GM10248 (cell line): ENCODE measurements at regions not wholly inside any gene's neighbourhood (a gene's known extent, or its start where the extent isn't known, plus 50 kb on each side); places are given as distances from the start of the nearest gene placed in this dataset.

ENCODE experiments used
- CTCF ChIA-PET: fragments of 300-600 bp; sonication (Branson Sonifier 250); formaldehyde crosslinking; extraction: SDS; loops from one replicate; lab custom pipeline; 2021; ENCODE audit warnings: antibody characterized with exemption; lab: Yijun Ruan, JAX
- POLR2A ChIA-PET: fragments of 350-650 bp; sonication (Branson Sonifier 250); formaldehyde crosslinking; extraction: SDS; loops from one replicate; lab custom pipeline; 2020; ENCODE audit warnings: antibody characterized with exemption; lab: Yijun Ruan, JAX
- DNase-seq: peaks from one replicate; pipeline ENCODE4 v3.0.0; 2012; ENCODE audit errors: extremely low spot score
- TF ChIP-seq, protein P1 (sequence below): IDR thresholded peaks from 2 replicates; pipeline ENCODE4 v1.5.1; 2012; ENCODE audit warnings: mild to moderate bottlenecking, low read depth; ENCODE audit errors: extremely low read depth, missing control alignments, control extremely low read depth

DNA sequence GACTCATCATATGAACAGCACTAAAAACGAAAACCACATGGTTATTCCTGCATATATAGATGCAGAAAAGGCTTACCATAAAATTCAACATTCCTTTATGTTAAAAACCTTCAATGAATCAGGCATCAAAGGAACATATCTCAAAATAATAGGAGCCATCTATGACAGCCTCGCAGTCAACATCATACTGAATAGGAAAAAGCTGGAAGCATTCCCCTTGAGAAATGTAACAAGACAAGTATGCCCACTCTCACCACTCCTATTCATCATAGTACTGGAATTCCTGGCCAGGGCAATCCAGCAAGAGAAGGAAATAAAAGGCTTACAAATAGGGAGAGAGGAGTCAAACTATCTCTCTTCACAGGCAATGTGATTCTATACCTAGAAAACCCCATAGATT is 179.6 kb upstream of the HTR2A start:
- ChIA-PET CTCF (no interaction called here), POLR2A (no interaction called here)
- no peak for DNase-seq
- TF ChIP-seq, protein P1, sequence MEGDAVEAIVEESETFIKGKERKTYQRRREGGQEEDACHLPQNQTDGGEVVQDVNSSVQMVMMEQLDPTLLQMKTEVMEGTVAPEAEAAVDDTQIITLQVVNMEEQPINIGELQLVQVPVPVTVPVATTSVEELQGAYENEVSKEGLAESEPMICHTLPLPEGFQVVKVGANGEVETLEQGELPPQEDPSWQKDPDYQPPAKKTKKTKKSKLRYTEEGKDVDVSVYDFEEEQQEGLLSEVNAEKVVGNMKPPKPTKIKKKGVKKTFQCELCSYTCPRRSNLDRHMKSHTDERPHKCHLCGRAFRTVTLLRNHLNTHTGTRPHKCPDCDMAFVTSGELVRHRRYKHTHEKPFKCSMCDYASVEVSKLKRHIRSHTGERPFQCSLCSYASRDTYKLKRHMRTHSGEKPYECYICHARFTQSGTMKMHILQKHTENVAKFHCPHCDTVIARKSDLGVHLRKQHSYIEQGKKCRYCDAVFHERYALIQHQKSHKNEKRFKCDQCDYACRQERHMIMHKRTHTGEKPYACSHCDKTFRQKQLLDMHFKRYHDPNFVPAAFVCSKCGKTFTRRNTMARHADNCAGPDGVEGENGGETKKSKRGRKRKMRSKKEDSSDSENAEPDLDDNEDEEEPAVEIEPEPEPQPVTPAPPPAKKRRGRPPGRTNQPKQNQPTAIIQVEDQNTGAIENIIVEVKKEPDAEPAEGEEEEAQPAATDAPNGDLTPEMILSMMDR: no peak

DNA sequence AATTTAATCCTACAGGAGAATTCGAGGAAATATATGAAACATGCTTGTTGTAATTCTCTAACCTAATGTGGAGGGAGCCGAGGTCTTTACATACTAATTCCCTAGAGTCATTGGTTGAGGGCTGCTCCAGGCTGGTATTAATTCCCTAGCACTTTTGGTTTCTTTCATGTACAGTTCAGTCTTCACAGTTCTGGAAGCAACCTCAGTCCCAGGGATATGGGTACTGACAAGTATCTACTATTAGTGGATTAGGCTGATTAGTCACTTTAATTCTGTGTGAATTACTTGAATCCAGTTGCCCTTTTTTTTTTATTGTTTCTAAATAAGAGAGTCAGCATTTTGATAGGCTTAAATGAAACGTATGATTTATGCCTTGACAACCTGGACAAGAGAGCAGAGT is 172.3 kb upstream of the HTR2A start:
- POLR2A ChIA-PET: no interaction called here
- CTCF ChIA-PET: no interaction called here
- DNase-seq: no peak
- TF ChIP-seq, protein P1: no peak

DNA sequence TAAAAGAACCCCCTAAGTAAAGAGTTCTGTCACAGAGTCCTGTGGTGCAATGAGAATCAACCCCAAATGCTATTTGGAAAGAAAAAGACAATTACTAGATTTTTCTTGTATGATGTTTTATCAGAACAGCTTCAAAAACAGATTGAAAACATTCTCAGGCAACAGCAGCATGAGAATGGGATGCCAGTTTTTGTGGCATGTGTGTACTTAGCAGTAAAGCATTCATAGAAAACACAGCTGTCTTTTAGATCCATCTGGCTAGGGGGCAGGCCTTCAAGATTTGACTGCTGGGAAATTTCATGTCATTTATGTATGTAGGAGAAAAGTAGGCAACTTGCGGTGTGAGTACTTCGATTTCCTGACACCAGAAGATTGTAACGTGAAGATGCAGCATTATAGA is 170.5 kb upstream of the HTR2A start:
- ChIA-PET CTCF (no interaction called here), POLR2A (no interaction called here)
- TF ChIP-seq, protein P1: no peak
- no peak for DNase-seq

DNA sequence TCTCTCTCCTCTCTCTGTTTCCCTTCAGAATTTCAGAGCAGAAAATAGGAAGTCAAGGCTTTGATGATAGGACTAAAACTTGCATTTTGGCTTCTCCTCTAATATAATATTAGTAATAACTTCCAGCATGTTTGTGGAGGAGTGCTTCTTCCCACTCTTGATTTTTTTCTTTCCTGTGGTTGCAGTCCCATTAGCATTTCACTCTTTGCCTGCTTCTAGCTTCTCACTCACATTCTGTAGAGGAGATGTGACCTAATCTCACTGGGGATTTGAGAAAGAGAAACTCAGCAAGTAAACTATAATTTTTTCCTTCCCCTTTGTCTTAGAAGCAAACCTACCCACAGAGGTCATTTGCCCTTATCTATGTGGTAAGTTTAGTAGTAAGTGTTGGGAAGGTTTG is 169.4 kb upstream of the HTR2A start:
- CTCF ChIA-PET: interaction anchor here (1.3 kb wide), 1 partner anchor 8 kb away, joined by 4 read pairs; no protein-coding TSS in a partner anchor
- DNase-seq: no peak
- TF ChIP-seq, protein P1: no peak
- POLR2A ChIA-PET: no interaction called here

DNA sequence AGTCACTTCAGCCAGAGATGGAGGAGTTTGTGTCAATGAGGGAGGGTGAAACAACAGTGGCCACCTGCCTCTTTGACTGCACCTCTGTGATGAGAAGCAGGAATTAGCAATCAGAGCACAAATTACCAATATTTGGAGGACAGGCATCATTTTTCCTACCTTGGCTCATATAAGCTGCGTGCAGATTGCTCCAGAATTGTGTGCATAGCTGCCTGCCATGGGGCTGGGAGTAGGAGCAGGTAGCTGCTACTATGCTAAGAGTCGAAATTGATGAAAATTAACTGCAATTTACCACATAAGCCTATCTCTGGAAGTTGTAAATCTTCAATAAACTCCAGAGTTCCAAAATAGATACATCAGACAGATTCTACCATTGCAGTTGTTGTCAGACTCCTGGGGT is 167.5 kb upstream of the HTR2A start:
- DNase-seq: no peak
- ChIA-PET CTCF (interaction anchor here (1.0 kb wide), 1 partner anchor 9 kb away, joined by 3 read pairs; no protein-coding TSS in a partner anchor), POLR2A (no interaction called here)
- TF ChIP-seq, protein P1: no peak

DNA sequence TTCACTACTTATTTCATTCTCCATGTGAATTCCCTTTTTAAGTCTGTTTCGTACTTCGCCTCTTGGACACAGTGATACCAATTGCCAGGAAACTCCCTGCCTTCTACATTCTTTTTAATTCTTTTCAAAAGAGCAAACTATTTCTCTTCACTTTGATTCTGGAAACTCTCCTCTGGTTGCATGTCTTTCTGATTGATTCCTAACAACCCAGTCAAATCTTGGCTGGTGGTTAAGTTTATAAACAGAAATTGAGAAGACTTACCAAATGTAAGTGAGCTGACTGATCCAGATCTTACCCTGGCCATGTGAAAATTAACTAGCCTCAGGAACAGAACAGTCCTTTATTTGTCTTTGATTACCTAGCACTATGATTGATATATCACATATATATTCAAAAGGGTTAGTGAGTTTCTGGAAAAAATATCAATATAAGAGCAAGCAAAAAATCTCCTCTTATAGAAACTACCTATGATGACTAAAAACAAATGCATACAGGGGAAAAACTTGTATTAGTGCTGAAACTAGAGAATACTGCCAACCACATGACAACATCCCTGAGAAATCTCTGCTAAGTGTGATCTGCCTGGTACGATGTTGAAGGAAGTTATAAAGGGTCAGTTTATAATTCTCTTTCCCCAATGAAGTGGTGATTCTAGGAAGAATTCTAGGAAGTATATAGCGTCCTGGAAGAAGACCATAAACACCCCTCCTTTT is 152.6 kb upstream of the HTR2A start:
- TF ChIP-seq, protein P1: no peak
- POLR2A ChIA-PET: no interaction called here
- DNase-seq: no peak
- CTCF ChIA-PET: no interaction called here

DNA sequence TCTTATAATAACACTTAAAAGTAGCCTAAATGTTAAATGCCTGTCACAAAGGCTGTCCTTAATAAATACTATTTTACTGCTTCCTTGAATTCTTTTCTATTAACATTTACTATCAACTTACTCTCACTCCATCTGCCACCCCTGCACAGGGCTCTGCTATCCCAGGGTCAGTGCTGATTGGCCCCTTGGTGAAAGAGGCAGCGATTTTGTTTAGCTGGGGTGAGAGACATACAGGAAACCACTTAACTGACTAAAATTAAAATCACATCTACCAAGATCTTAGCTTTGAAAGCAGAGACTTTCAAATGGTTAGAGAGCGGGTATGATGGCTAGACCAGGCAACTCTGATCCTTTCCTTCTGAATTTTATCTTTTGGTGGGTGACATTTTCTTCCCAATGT is 149.9 kb upstream of the HTR2A start:
- ChIA-PET POLR2A (no interaction called here), CTCF (interaction anchor here (2.1 kb wide), 1 partner anchor 34 kb away, joined by 4 read pairs; no protein-coding TSS in a partner anchor)
- DNase-seq: no peak
- TF ChIP-seq, protein P1: no peak
